Head of caudate nucleus (tissue), 42 donors: ENCODE measurements at regions not wholly inside any gene's neighbourhood (a gene's known extent, or its start where the extent isn't known, plus 50 kb on each side); places are given as distances from the start of the nearest gene placed in this dataset.

Source experiments
- DNase-seq, 42 donors: peaks; one replicate each; pipeline versions ENCODE4 v3.0.0 to v3.0.0-alpha.2; 2020 to 2021; ENCODE audit warnings: mixed read lengths in 7 of 42
- intact Hi-C: fragments of 100-400 bp; cut with DNase I; formaldehyde crosslinking; loops from one replicate; pipeline ENCODE4 v1.15.0; 2022

DNA sequence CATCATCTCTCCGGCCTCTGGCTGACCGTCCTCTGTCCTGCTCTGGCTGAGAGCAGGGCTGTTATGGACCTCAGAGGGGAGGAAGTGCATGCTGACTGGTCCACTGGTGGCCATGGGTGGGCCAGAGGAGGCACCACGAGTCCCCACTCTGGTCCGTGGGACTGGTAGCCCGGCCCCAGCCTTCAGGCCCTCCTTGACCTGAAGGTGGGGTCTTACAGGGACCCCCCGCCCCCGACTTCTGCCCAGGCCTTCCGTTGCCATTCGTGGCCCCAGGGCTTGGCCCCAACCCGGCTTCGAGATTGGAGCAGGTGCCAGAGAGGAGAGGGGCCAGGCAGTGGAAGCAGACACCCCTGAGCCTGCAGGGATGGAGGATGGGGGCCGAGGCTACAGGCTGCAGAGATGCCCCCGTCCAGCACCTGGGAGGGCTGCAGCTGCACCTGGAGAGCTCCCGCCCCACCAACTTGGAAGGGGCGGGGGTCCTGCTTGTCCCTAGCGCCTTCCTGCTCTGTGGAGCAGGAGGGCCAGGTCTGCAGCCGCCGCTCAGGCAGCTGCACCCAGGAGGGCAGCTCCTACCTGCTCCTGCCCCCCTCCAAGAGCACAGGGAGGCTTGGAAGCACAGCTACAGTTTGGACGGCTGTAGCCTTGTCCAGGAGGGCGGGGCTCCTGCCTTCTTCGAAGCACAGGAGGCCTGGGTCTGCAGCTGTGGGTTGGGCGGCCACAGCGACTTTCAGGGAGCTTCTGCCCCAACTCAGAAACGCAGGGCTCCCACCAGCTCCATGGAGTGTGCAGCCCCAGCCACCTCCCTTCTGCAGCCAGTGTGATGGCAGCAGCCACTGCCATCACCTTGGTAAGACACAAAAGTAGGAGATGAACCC lies 142.5 kb downstream of the KLF13 start:
- intact Hi-C loops: no loop called here
- DNase-seq: peak in 1 of 42 donors; percentile 27

- intact Hi-C loops: no loop called here
- peak in 2 of 42 donors; percentile 13 to 19 for DNase-seq
These were observed 143.3 kb downstream of the KLF13 start for GRCh38 chr15:31469786-31470525.

DNA sequence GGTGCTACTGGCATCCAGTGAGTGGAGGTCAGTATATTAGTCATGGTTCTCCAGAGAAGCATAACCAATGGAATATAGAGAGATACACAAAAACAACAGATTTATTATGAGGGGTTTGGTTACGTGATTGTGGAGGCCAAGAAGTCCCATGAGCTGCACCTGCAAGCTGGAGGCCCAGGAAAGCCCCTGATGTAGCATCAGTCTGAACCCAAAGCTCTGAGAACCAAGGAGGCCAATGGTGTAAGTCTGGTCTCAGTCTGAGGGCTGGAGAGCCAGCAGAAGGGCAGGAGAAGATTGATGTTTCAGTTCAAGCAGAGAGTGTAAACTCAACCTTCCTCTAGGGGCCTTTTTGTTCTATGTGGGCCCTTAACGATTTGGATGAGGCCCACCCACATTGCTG lies 144.1 kb downstream of the KLF13 start:
- DNase-seq: peak in 1 of 42 donors; percentile 20
- intact Hi-C loops: no loop called here

GRCh38 chr15:31471731-31472430 lies 145.2 kb downstream of the KLF13 start:
- peak in 4 of 42 donors; percentile 1 to 34 (median 14) for DNase-seq
- intact Hi-C loops: no loop called here

DNA sequence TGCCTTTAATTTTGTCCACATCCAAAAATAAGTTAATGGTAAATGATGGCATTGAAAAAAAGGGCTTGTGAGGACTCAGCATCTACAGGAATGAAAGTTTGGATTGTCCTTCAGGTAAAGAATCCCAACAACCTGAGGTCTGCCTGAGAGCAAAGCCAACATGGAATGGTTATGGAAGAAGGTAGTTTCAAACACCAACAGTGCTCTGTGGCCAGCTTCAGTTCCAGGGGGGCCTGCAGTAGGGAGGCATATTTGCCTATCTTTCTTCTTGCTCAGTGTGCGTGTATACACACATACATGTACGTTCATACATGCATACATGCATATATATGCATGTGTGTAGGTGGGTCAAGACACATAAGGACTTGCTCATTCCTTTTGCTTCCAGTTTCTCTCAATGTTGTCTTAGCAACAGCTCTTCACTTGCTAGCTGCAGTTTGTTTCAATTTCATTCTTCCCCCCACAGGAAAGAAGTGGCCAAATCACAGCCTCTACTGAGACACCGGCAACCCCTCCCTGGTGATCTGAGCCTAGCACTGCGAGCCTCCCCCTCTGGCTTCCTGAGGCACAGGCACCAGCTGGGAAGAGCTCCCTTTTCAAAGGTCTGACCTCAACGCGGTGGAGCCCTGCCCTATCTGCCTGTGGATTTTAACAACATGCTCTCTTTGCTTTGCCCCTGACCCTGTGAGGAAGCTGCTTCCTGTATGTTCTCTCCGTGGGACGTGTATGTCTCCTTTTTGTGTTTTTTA lies 146.2 kb downstream of the KLF13 start:
- DNase-seq: peak in 4 of 42 donors; percentile 16 to 44 (median 26)

GRCh38 chr15:31473385-31474058 lies 146.9 kb downstream of the KLF13 start:
- intact Hi-C loops: no loop called here
- DNase-seq: peak in 4 of 42 donors; percentile 11 to 32 (median 20)

More for the DNA sequence above, 146.2 kb downstream of the KLF13 start:
- intact Hi-C loops: no loop called here

- DNase-seq: peak in 4 of 42 donors; percentile 14 to 34 (median 24)
- intact Hi-C loops: no loop called here
These were observed 147.6 kb downstream of the KLF13 start for GRCh38 chr15:31474059-31474868.

GRCh38 chr15:31476236-31476810 lies 149.7 kb downstream of the KLF13 start:
- DNase-seq: peak in 5 of 42 donors; percentile 9 to 32 (median 11)
- intact Hi-C loops: no loop called here

DNA sequence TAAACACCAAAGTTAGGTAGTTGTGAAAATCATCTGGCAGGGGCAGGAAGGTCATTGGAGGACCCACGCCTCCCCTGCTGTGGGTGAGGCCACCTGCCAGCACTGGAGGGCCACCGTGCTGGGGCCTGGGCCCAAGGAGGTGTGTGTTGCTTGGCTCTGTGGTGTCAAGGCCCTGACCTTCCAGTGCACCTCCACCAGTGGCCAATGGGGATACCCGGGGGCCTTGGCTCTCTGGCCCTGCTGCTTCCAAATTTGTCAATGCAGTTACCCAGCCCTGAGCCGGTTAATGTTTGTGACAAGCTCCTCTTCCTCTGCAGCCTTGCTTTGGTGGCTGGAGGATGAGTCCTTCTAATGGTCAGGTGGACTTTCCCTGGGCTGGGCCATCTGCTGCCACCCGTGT lies 150.2 kb downstream of the KLF13 start:
- intact Hi-C loops: no loop called here

DNA sequence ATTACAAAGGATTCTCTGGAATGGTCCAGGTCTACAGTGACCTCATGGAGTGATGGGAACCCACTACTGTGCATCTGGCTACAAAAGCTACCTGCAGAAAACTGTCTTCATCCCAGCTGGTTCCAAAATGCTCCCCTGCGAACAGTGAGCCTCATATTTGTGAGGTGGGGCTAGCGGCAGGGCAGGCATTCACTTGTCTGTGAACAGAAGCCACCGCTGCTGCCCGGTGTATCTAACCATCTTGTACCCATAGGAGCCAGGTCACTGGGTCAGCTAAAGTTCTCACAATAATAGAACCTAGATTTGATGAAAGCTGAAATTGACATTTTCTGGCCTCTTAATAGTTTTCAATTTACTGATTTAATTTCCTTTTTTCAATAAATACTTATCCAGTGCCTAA lies 150.7 kb downstream of the KLF13 start:
- peak in 4 of 42 donors; percentile 2 to 15 (median 6) for DNase-seq

More for the DNA sequence above, 150.2 kb downstream of the KLF13 start:
- peak in 5 of 42 donors; percentile 5 to 34 (median 18) for DNase-seq

GRCh38 chr15:31477851-31478701 lies 151.4 kb downstream of the KLF13 start:
- intact Hi-C loops: no loop called here
- peak in 4 of 42 donors; percentile 4 to 20 (median 13) for DNase-seq

More for the DNA sequence above, 150.7 kb downstream of the KLF13 start:
- intact Hi-C loops: no loop called here

GRCh38 chr15:31478702-31479221 lies 152.1 kb downstream of the KLF13 start:
- peak in 4 of 42 donors; percentile 5 to 33 (median 22) for DNase-seq
- intact Hi-C loops: no loop called here

GRCh38 chr15:31480356-31481025 lies 153.9 kb downstream of the KLF13 start:
- DNase-seq: peak in 5 of 42 donors; percentile 2 to 39 (median 12)
- intact Hi-C loops: no loop called here

- peak in 5 of 42 donors; percentile 3 to 16 (median 6) for DNase-seq
- intact Hi-C loops: no loop called here
These were observed 154.5 kb downstream of the KLF13 start for GRCh38 chr15:31481142-31481541.
